Heart left ventricle (tissue), 13 donors: ENCODE measurements at regions not wholly inside any gene's neighbourhood (a gene's known extent, or its start where the extent isn't known, plus 50 kb on each side); places are given as distances from the start of the nearest gene placed in this dataset.
"Not testable (repeated sequence)": the region's sequence is repeated elsewhere in the genome, so short reads cannot be mapped to it uniquely, and the experiment has no call there.

ENCODE experiments used
- CTCF ChIP-seq, 12 donors: fragments of 200-600 bp; sonication (generic) in 4 of 12; IDR thresholded peaks; one replicate each; pipeline versions ENCODE4 v1.5.0 to v1.8.0; 2018 to 2022; ENCODE audit warnings: antibody characterized with exemption in 12 of 12, mild to moderate bottlenecking in 5 of 12
- POLR2A ChIP-seq, 2 donors: fragments of 450-650 bp; IDR thresholded peaks; one replicate each; pipeline ENCODE4 v1.6.1; 2017; ENCODE audit warnings: antibody characterized with exemption in 2 of 2, mild to moderate bottlenecking in 2 of 2, moderate library complexity in 2 of 2
- donor health status: ischemic (EF 13 %, LVEDD 7.1; RV severe dilation, severe dysfunction).
- donor health status: DM: no; HTN: yes; CAD: no.
- donor health status: DM: no; HTN: no; CAD: no.
- donor health status: ischemic (EF 25% LVEDD 6.9; RV normal size, moderate dysfunction).
- donor health status: ischemic (EF 25% LVEDD 5.7; RV mildly dilated, moderate dysfunction).
- donor health status: ischemic (EF 35%, LVEDD 5.7; RV mildly dilated, moderate dysfunction).
- donor health status: nonischemic (EF 11% LVEDD 7.7; RV severe dilation, severe dysfunction).
- donor health status: DM: yes; HTN: yes; CAD: no.
- donor health status: PGD.
- donor health status: ischemic (EF 29% LVEDD 5.4; RV normal size, mild dysfunction).
- donor health status: nonischemic (EF 23%, LVEDD 6.1; RV moderate dilation, normal function).

- TF ChIP-seq CTCF, POLR2A (IDR thresholded peaks at IDR 0.05): not testable (repeated sequence)
These were observed 63.8 kb downstream of the SPANXA1 start for GRCh38 chrX:141520750-141521149.
